ENCODE measurements at regions not wholly inside any gene's neighbourhood (a gene's known extent, or its start where the extent isn't known, plus 50 kb on each side); places are given as distances from the start of the nearest gene placed in this dataset.

GRCh38 chr2:224213396-224213795 lies 174.3 kb upstream of the SERPINE2 start:
- peaks cover 8% of the 10 kb centered on the region for H3K4me1 ChIP-seq (ENCODE audit: insufficient read depth, low read length)
- WGBS (ENCODE audit: extremely low coverage, insufficient read length, low lambda C conversion rate): no CpG with 5 or more reads among the region's 4 CpGs
- no peak overlapping the region for H2AFZ ChIP-seq (ENCODE audit: low read length)
- no peak overlapping the region for H3K18ac ChIP-seq (ENCODE audit: insufficient read length, low read depth, low read length)
- no peaks in the 10 kb centered on the region for H3K79me1 ChIP-seq (ENCODE audit: insufficient read depth, low read depth, low read length, poor library complexity, severe bottlenecking)
- Mint-ChIP-seq H3K36me3 (ENCODE audit: insufficient read depth in 1 of 3, low read depth in 3 of 3) (no peaks in the 10 kb centered on the region), H3K4me1 (peaks cover 20 to 33% of the 10 kb centered on the region in 2 experiments), H3K4me3 (no peak overlapping the region), H3K27ac (no peak overlapping the region), H3K9me3 (no peaks in the 10 kb centered on the region; a peak in 2 of 5 replicates), H3K27me3 (ENCODE audit: low read depth) (no peaks in the 10 kb centered on the region)
- no peak overlapping the region for H4K91ac ChIP-seq (ENCODE audit: insufficient read length, low read depth, low read length)
- H3K23me2 ChIP-seq (ENCODE audit: insufficient read length, low read depth, low read length, poor library complexity, severe bottlenecking): no peaks in the 10 kb centered on the region
- H3K4ac ChIP-seq (ENCODE audit: low read depth, low read length): no peak overlapping the region
- no peak overlapping the region for H2AK5ac ChIP-seq (ENCODE audit: insufficient read length, low read length)
- H2BK5ac ChIP-seq (ENCODE audit: insufficient read length, low read length): no peak overlapping the region
- no peak overlapping the region for H3T11ph ChIP-seq (ENCODE audit: low read length)
- H3K9me3 ChIP-seq (ENCODE audit: control insufficient read depth, low read depth, low read length): no peaks in the 10 kb centered on the region
- no peak overlapping the region for H3K4me2 ChIP-seq (ENCODE audit: insufficient read depth, insufficient read length, low read length)
- no peak overlapping the region for H3K9ac ChIP-seq (ENCODE audit: extremely low read depth, insufficient read length, low read length)
- no peak overlapping the region for H3K23ac ChIP-seq (ENCODE audit: insufficient read length, low read depth, low read length)
- no peaks in the 10 kb centered on the region for H3K27me3 ChIP-seq (ENCODE audit: insufficient read depth, low read length)
- H3K14ac ChIP-seq (ENCODE audit: insufficient read depth, low read length): no peak overlapping the region
- no peaks in the 10 kb centered on the region for H4K20me1 ChIP-seq (ENCODE audit: control insufficient read depth, insufficient read depth, insufficient read length)
- no peak overlapping the region for H2BK15ac ChIP-seq (ENCODE audit: low read depth, low read length)
- no peak overlapping the region for H4K8ac ChIP-seq (replicated peaks; ENCODE audit: insufficient read length, low read depth, low read length)
- H2BK120ac ChIP-seq (ENCODE audit: low read depth, low read length, poor library complexity, severe bottlenecking): no peak overlapping the region
- no peak overlapping the region for H2BK12ac ChIP-seq (ENCODE audit: insufficient read length, low read depth, low read length)
- no peak for DNase-seq
- H3K79me2 ChIP-seq (ENCODE audit: insufficient read depth, low read length): no peaks in the 10 kb centered on the region
- TF ChIP-seq CTCF (conservative IDR thresholded peaks at IDR 0.05): no peak
- H4K5ac ChIP-seq (ENCODE audit: insufficient read length, low read depth, low read length): no peak overlapping the region
- H3K27ac ChIP-seq (ENCODE audit: insufficient read length, low read depth, low read length): no peak overlapping the region
- H3K56ac ChIP-seq (ENCODE audit: insufficient read length, low read depth, low read length): no peak overlapping the region
- H2BK20ac ChIP-seq (ENCODE audit: low read depth, low read length, poor library complexity, severe bottlenecking): no peak overlapping the region

Measured in H9 (cell line).